HG02642 (cell line): ENCODE measurements at regions not wholly inside any gene's neighbourhood (a gene's known extent, or its start where the extent isn't known, plus 50 kb on each side); places are given as distances from the start of the nearest gene placed in this dataset.

ENCODE experiments used
- ATAC-seq: cut with Tn5 transposase; IDR thresholded peaks from one replicate; pipeline ENCODE4 v1.9.1; 2021; ENCODE audit warnings: mild to moderate bottlenecking; ENCODE audit not compliant: unreplicated experiment, poor library complexity

- ATAC-seq, result no peak
Observed at GRCh38 chr5:136924490-136924889, 559.1 kb upstream of the TRPC7 start.

GRCh38 chr5:136910625-136911024, 545.3 kb upstream of the TRPC7 start:
- ATAC-seq, result no peak

GRCh38 chr5:136909906-136910305, 544.6 kb upstream of the TRPC7 start:
- ATAC-seq, result no peak

GRCh38 chr5:136907371-136907770, 542.0 kb upstream of the TRPC7 start:
- ATAC-seq, result no peak

GRCh38 chr5:136906545-136906944, 541.2 kb upstream of the TRPC7 start:
- ATAC-seq, result no peak

GRCh38 chr5:136905571-136905970, 540.2 kb upstream of the TRPC7 start:
- ATAC-seq, result no peak

GRCh38 chr5:136894070-136894469, 528.7 kb upstream of the TRPC7 start:
- no peak for ATAC-seq

- no peak for ATAC-seq
Observed at GRCh38 chr5:136892000-136892399, 526.7 kb upstream of the TRPC7 start.

GRCh38 chr5:136891175-136891972, 526.0 kb upstream of the TRPC7 start:
- no peak for ATAC-seq

GRCh38 chr5:136890431-136891148, 525.2 kb upstream of the TRPC7 start:
- no peak for ATAC-seq

GRCh38 chr5:136886608-136887007, 521.3 kb upstream of the TRPC7 start:
- ATAC-seq, result no peak

GRCh38 chr5:136864960-136865359, 499.6 kb upstream of the TRPC7 start:
- no peak for ATAC-seq

GRCh38 chr5:136856648-136857047, 491.3 kb upstream of the TRPC7 start:
- no peak for ATAC-seq

- ATAC-seq, result no peak
Observed at GRCh38 chr5:136853971-136854370, 488.6 kb upstream of the TRPC7 start.

- no peak for ATAC-seq
Observed at GRCh38 chr5:136840601-136841000, 475.3 kb upstream of the TRPC7 start.

GRCh38 chr5:136836093-136836492, 470.7 kb upstream of the TRPC7 start:
- no peak for ATAC-seq

- ATAC-seq, result no peak
Observed at GRCh38 chr5:136820848-136821247, 455.5 kb upstream of the TRPC7 start.

GRCh38 chr5:136819526-136820302, 454.4 kb upstream of the TRPC7 start:
- no peak for ATAC-seq

GRCh38 chr5:136816327-136816726, 451.0 kb upstream of the TRPC7 start:
- ATAC-seq, result no peak

GRCh38 chr5:136814619-136815378, 449.5 kb upstream of the TRPC7 start:
- no peak for ATAC-seq
